NCI-H524 treated with DMSO at 0.1 percent for 48 hours (cell line): ENCODE measurements at regions not wholly inside any gene's neighbourhood (a gene's known extent, or its start where the extent isn't known, plus 50 kb on each side); places are given as distances from the start of the nearest gene placed in this dataset.

Source experiments
- DNase-seq: peaks from one replicate; lab custom pipeline; 2025; lab: John Stamatoyannopoulos, UW

DNA sequence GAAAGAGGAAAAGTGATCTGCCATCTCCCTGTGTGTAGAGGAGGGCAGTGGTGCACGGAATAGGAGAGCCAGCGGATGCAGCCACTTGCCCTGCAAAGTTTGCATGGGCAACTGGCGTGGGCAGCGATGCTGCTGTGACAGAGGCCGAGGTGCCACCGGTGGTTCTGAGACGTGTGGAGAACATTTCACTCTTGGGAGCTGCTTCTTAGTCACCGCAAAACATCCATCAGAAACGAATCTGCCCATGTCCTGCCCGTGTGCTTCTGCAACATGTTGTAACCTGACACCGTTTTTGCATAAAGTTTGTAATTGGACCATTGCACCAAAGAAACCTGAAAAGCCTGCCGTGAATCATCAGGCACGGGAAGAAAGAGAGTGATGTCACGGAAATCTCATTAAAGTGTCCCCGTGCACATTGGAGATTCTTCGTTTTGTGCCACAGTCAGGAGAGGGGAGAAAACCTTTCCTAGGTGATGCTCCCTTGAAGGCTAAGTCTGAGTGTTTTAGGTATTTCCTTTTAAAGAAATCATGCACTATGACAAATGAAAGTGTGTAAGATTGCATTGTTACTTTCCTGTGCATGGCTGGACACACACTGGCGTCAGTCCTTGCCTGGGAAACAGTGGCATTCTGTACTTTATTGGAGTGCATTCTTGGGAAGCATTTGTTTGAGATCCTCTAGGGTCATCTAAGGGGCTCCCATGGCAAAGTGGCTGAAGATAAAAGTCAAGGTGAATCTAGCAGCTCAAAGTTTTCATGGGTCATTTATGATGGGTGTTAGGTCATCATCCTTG lies 302.6 kb downstream of the KLF6 start:
- peak; percentile 1 for DNase-seq

DNA sequence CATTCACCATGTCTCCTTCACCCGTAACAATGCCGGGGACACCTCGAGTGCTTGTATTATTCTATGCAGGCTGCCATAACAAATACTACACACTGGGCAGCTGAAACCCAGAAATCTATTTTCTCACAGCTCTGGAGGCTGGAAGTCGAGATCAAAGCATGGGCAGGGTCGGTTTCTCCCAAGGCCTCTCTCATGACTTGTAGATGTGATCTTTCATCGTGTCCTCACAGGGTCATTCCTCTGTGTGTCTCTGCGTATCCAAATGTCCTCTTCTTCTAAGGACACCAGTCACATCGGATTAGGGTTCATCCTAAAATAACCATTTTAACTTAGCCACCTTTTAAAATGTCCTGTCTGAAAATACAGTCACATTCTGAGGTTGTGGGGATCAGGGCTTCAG lies 303.5 kb downstream of the KLF6 start:
- DNase-seq = no peak

DNA sequence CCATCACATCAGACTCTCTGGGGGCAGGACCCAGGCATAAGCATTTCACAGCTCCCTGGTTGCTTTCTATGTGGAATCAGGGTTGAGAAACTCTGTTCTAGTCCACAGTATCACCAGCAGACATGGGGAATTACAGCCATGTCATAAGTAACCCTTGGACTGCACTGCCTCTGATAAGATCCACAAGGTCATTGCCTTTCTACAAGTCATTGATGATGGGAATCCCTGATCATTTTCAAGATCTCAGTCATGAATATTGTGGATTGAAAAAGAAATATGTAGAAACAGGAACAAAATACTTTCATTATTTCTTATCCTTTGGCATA lies 304.1 kb downstream of the KLF6 start:
- no peak for DNase-seq

DNA sequence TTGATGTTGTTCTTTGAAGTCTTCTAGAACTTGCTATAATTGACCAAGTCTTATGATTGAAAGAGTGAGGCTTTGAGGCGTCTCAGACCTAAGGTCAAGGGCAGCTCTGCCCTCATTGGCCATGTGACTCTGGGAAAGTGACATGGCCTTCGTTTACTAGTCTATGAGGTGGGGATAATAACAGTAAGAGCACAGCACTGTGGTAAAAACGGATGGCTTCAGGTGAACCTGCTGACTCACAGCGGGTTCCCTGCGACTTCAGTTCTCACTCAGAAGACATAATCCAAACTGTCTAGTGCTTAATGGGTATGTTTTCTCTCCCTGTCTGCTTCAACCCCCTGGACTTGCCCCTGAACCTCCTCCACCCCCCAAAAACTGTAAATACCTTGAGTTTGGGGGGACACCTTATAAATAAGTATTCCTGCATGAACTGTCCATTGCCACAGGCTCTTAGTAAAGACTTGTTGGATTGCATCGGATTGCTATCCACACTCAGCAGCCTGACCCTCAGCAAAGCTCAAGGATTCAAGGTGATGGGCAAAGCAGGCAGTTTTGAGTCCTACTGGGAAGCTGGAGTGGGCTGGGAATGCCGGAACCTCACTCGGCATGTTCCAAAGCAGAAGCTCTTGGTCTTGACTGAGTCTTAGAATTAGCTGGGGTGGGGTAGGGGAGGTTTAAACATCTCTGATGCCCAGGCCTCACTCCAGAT lies 304.6 kb downstream of the KLF6 start:
- DNase-seq = no peak

DNA sequence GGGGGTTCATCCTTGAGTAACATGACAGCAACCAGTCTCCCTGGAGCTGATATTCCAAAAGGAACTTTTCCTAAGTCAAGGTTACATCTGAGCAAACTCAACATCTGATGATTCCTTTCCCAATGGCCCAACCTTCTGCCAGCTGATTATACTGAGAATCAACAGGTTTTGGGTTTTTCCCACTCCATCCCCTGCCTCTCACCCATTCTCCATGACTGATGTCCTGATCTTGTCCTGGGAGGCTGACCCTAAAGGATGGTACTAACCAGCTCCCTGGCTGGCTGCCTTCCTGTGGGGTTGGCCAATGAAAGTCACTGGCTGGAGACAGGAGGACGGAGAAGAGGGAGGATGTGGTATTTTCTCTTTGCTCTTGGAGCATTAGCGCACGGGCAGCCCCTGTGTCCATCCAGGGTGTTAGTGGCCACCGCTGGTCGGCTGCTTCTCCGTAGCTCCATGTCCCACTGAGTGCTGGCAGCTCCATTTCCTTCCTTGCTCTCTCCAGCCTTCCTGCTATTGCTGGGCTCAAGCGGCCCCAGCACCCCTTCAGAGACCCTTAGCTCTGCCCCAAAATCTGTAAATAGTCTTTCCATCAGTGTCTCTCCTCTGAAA lies 306.2 kb upstream of the PITRM1 start:
- DNase-seq = no peak

DNA sequence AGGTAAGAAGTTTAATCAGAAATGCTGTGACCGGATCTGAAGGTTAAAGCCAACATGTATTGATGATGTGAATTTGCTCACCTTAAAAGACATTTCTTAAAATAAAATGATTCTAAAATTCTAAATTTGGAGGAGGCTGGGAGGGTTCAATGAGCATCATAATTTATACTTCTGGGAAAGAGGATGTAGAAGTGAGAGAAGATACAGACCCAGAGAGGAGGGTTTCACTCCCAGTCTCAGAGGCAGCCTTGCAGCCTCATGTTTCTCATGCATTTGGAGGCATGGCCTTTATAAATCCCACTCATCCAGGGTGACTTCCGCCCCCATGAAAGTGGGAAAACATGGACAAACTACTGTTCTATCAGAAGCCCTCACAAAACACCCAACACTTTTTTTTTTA lies 305.6 kb upstream of the PITRM1 start:
- no peak for DNase-seq

DNA sequence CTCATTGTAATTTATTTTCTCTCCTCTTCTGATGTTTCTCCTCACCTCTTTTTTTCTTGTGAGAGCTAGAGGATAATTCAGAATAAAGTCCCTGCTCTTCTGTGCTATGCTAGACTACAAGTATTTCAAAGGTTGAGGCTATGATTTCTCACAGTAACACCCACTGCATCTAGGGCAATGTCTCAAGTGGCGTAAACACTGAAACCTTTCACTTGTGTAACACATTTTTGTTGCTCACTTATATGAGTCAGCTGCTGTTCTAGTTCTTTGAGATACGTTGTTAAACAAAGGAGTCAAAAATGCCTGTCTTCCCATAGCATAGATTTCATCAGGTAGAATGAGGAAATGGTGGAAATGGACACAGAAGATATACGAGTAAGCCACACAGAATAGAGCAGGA lies 305.1 kb upstream of the PITRM1 start:
- no peak for DNase-seq

DNA sequence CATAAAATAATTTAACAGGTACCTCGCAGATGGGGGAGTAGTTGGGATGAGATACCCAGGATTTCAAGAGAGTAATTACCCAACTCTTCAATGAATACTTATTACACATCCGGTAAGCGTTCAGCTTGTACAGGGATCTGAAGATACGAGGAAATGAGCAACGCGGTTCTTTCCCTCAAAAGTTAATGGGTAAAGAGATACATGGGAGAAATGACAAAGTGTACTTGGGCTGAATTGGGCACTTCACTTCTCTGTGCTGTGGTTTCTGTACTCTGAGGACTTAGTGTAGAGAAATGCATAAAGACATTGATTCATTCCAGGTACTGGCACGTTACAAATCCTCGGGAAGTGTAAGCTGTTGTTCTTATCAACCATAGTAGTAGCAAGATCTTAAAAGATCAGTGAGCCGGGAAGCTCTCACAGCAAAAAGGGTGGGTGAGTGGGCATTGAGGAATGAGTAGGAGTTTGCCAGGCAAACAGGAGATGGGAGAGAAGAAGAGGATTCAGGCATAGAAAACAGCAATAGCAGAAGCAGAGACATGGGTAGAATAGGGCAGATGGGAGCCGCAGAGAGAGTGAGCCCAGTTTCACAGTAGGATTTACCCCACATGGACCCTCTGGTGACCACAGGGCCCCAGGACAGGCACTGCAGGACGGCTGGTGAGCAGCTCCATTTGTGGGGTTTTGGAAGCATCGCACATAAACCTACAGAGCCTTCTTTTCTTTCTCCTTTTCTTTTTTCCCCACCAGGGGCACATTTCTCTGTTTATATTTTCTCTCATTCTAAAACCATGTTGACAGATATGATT lies 304.3 kb upstream of the PITRM1 start:
- no peak for DNase-seq

DNA sequence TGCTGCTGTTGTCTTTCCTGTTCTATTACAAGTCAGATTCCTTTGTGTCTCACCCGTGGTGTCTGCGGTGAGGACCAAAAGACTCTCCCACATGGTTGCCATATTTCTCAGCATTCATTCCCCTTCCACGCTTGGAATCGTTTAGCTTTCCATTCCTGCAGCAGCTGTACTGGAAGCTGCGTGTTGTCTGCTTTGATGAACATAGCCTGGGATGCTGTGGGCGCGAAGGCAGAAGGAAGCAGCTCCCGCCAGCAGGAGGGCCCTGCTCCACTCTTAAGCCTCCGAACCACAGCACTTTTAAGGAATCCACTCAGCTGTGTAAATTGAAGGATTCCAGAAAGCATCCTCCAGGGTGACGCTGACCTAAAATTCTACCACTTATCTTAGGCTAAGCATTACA lies 303.6 kb upstream of the PITRM1 start:
- no peak for DNase-seq

DNA sequence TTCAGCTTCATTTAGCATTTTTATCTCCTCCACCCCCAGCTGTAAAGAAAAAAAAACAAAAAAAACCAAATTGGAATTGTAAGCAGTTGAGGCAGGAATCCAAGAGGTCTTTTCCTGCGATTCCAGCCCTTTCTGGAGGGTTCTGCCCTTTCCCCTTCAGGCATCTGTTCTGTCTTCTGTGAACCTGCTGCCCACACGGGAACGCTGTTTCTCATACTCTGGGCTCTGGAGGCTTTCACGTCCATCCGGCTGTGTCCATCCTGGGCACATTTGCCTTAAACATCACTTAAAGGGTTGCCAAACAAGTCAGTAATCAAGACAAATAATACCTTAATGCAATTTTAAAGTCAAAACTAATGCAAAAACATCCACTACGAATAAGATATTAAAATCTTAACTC lies 302.8 kb upstream of the PITRM1 start:
- DNase-seq = no peak

DNA sequence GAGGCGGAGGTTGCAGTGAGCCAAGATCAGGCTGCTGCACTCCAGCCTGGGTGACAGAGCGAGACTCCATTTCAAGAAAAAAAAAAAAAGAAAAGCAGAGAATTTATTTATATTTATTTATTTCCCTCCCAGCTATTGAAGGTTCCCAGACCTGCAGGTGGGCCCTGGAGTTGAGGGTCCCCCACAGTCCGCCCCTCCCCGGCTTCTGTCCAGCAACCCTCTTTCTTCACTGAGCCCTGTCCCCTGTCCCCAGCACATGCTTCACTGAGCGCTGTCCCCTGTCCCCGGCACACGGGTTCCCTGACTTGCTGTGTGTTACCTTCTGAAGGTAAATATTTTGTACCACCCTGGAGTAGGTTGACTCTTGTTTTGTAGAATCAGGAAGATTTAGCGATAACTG lies 301.7 kb upstream of the PITRM1 start:
- DNase-seq = no peak

DNA sequence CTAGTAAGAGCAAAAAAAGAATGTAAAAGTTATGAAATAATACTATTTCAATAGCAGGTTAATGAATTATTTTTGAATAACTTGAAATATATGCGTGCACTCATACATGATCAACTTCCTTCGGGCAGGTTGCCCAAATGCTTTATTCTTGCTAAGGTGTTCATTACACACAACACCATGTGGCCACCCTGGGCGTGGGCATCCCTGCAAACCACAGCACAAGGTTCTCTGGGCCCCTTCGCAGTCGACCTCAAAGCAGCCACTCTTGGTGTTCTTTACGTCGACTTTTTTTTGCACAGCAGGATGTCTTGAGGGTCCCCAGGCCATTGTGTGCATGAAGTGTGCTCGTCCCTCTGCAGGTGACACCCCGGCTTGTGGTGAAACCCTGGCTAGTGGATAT lies 300.7 kb upstream of the PITRM1 start:
- no peak for DNase-seq

DNA sequence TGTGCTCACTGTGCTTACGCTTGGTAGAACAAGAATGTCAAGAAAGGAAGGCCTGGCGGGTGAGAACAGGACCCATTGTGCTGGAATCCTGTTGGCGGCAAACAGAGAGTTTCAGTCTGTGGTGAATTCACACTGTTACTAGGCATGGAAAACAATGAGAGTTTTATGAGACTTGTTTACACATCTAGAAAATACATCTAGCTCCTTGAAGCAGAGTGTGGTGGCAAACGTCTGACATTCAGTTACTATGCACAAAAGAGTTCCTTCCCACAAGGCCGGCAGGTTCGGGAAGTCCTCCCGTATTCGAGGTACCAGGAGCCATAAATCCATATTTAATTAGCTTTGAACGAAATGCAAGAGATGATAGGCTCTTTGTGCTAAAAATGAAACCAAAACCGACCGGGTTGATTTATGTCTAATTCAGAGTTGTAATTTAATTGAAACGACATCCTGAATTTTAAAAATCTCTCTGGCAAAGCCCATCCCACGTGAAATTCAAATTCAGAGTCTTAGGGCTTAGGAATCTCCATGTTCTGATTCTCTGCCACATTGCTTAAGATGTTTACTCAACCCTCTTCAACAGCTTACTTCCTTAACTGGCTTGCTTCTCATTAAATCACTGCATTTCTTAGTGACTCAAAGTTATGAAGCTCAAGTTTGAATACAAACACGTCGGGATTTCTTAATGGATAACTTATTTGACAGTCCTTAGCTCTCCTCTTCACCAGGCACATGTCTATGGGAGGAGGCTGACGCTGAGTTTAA lies 299.9 kb upstream of the PITRM1 start:
- no peak for DNase-seq

DNA sequence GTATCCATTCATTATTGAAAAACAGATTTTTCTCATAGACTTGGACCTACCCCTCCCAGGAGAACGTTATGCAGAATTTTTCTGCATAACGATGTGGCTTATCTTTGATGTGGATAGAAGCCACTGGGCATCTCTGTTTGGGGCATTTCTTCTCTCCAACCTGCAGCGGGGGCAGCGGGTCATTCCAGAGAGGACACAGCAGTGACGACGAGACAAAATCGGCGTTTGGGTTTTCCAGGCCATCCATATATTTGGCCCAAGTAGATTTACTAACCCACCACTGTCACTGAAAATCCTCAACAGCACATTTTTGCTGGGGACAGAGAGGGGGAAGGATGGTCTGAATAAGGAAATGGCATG lies 299.3 kb upstream of the PITRM1 start:
- no peak for DNase-seq

DNA sequence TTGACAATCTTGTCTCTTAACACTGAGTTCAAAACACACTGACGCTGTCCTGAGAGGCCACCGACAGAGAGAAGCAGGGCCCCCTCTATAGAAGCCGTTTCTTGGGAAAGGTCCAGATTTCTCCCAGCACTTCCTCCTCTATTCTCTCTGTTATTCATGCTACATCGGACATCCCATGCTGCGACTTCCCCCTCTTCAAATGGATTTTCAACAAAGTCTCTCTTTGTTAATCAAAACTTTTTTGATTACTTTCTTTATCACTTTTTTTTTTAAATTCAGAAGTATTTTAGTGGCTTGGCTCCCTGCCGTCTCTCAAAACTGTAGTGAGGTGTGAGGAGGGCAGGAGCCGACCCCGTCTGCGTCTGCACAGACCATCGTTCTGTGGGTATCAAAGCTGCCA lies 298.9 kb upstream of the PITRM1 start:
- DNase-seq = no peak

DNA sequence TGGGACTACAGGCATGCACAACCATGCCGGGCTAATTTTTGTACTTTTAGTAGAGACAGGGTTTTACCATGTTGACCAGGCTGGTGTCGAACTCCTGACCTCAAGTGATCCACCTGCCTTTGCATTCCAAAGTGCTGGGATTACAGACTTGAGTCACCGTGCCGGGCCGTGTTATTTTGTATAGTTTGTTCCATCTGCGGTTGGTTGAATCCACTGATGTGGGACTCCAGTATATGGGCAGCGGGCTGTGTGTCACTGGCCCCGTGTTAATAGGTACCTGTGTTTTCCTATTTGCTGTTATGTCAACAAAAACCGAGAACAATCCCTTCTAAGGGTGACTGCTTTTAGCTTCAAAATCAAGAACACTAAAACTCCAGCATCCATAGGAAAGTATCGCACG lies 297.6 kb upstream of the PITRM1 start:
- DNase-seq = no peak

DNA sequence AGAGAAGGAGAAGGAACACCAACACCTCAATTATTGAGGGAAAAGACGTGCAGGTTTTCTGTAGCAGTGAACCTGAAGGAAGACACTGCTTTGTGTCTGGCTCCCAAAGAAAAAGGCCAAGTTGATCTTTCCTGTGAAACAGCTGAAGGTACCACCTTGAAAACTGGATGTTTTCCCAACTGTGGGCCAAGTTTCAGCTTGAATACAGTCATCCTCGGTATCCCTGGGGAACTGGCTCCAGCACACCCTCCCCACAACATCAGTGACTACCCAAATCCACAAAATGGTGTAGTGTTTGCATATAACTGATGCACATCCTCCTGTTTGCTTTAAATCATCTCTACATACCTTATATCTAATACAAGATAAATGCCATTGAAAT lies 297.0 kb upstream of the PITRM1 start:
- DNase-seq = no peak

DNA sequence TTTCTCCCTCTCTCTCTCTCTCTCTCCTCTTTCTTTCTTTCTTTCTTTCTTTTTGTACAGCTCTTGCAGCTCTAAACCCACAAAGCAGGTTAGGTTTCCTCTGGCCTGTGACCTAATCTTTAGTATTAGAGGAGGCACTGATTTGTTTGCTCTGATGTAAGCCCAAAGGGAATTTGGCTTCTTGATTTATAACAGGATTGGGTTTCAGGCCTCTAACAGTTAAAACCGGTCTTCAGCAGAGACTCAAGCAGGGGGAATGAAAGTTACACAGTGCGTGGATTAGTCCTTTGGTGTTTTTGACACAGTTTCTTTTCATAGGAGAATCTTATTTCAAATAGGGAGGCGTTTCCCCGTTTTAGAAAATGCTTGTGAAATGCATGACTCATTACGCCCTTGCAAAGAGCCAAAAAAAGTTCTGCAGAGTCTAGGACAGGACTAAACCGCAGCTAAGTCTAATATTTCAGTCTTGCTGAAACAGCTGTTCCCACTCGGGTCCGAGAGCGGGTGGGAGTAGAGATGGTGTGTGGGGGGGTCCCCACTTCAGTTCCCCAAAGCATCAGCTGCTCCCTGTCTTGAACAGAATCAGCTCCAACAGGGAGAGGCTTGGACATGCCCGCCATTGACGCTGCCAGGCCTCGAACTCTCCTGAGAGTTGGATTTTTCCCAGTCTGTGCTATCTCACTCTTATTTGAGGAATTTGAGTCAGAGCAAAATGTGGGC lies 296.5 kb upstream of the PITRM1 start:
- no peak for DNase-seq

DNA sequence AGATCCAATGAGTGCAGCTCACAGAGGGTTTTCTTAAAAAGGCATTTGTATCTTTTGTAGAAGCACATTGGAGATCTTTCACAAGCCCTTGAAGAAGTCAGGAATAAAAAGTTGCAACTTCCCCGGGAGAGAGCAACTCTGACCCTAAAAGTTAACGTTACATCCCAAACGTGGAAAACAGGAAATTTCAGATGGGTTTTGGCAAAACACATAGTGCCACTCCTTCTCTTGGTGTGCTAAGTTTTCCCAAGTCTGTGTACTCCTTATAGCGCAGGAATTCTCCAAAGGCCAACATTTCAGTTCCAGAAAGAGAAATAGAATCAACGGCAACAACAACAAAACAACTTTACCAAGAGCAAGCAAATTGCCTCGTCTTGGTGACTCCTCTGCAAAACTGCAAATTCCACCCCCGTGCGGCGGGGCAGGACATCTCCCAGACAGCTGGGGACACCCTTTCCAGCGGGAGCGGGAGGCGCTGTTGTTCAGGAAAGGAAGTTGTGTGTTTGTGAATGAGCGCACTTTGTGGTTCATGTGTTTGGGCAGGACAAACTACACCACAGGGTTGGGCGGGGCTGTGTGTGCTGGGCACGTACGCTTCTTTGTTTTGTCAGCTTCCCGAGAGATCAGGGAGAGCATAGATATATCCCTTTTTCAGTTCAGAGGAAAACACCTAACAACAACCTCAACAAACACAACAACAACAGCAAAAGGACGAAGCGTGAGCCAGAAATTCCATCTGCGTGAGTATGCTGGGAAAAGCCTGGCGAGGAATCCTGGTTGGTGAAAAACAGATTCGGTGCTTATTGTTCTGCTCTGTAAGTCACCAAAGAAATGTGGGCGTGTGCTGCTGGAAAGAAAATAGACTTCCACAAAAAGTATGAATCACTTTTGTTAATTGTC lies 294.7 kb upstream of the PITRM1 start:
- DNase-seq = no peak

DNA sequence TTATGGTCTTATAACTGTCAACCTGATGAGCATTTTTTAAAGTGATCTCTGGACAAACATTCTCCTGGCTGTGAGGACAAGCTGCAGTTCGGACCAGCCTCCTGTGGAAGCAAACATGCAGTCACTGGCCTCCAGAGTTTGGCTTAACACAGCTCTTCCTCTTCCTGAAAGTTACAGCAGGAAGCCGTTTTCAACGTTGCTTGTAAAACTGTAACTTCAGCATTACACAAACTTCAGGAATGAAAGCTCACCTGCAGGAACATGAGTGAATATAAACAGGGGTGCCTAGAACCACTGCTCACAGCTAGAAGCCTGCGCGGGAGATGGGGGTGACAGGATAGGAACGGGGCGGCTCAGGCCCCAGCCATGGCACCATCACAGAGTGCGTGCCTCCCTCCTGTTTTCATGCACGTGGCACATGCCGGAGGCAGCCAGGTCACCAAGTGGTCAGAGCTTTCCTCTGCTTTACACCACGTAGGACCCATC lies 292.9 kb upstream of the PITRM1 start:
- no peak for DNase-seq
